Lung microvascular endothelial cell (primary cell): ENCODE measurements at regions not wholly inside any gene's neighbourhood (a gene's known extent, or its start where the extent isn't known, plus 50 kb on each side); places are given as distances from the start of the nearest gene placed in this dataset.

Experiments
- DNase-seq, 2 donors: peaks; one replicate each; pipeline versions ENCODE4 v3.0.0 to v3.0.0-alpha.2; 2010; ENCODE audit warnings: low read depth in 2 of 2

DNA sequence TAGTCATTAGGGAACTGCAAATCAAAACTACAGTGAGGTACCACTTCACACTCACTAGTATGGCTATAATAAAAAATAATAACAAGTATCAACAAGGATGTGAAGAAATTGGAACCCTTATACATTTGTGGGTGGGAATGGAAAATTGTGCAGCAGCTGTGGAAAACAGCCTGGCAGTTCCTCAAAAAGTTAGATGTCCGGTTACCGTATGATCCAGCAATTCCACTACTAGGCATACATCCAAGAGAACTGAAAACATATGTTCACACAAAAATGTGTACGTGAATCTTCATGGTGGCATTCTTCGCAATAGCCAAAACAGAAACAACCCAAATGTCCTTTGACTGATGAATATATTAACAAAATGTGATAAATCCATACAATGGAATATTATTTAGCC is 187.9 kb upstream of the LYSMD4 start:
- DNase-seq: peak in 1 of 2 donors; percentile 16

DNA sequence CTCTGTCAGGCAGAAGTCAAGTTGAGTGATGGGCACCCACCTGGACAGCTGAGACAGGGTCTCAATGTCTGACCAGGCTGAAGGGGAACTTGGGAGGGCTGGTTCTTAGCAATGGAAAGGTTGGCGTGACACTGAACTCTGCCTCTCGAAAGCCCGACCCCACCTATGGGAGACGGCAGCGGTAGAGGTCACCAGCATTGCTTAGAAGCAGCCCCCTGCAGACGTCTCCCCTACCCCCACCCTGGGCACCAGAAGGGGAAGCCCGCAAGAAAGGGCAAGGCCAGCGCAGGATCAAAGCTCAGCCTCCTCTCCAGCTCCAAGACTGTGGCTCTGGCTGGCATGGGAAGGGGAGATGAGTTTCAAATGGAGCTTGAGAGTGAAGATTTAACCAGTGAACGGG is 184.8 kb upstream of the LYSMD4 start:
- no peak for DNase-seq

DNA sequence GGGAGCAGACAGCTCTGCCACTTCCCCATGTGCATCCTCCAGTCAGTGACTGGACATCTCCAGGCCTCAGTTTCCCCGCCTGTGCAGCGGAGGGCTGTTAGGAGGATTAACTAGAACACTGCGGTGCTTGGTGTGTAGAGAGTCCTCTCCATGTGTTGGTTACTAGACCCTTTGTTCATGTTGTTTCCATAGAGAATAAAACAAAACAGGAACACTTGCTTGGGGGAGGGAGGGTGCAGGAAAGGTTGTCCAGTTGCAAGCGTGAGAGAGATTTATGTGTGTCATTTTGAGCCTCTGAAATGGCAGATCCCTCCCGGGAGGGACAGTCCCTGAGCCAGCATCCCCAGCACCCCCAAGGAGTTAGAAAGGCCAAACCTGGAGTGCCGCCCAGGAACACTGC is 184.0 kb upstream of the LYSMD4 start:
- DNase-seq: no peak

DNA sequence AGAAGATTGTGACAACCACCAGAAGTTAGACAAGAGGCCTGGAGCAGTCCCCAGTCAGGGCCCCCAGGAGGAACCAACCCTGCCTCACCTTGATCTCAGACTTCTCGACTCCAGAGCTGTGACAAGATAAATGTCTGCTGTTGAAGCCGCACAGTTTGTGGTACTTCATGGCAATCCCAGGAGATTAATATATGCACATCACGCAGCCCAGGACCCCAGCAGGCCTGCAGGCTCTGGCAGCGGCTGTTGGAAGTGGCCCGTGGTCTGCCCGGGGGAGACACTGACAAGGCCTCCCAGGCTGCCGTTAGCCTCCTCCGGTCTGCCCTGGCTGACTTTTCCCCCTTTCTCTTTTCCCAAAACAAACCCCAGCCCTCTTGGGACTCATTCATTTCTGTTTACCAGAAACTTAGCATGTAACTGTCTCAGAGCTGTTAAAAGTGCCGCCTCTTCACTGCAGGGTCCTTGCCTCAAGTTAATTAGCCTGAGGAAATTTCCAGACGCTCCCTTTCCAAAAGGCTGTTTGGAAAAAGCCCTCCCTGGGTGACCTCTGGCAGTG is 183.5 kb upstream of the LYSMD4 start:
- DNase-seq: no peak

DNA sequence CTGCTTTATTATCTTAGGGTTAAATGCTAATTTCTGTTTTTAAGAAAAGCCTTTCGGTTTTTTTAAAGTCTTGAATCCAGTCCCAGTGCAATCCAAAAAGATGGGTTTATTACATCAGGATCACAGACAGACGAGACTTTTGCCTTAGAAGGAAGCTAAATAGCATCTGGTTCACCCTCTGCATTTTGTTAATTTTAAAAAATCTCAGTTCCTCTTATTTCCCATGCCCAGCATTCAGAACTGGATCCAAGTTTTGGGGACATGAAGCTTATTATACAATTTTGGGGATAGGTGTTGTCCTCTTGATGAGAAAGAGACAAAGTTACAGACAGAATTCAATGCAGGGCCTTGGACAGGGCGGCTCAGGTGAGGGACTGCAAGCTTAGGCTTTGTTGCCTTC is 181.5 kb upstream of the LYSMD4 start:
- no peak for DNase-seq

DNA sequence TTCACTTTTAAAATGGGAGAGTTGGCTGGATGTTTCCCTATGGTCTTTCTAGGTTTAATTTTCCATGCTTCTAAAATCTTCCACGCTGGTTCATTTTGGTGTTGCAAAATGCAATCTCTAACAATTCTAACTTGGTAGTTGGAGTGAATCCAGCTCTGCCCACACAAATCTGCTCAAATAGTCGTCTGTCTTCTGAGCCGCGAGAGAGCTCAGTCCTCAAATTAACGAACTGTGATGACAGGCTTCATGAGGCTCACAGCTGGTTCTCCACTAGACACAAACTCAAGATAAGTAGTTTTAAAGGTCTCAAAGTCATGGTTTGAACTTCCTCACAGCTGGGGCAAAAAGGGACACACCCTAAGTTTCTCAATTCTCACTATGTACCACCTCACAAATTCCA is 178.6 kb upstream of the LYSMD4 start:
- no peak for DNase-seq

DNA sequence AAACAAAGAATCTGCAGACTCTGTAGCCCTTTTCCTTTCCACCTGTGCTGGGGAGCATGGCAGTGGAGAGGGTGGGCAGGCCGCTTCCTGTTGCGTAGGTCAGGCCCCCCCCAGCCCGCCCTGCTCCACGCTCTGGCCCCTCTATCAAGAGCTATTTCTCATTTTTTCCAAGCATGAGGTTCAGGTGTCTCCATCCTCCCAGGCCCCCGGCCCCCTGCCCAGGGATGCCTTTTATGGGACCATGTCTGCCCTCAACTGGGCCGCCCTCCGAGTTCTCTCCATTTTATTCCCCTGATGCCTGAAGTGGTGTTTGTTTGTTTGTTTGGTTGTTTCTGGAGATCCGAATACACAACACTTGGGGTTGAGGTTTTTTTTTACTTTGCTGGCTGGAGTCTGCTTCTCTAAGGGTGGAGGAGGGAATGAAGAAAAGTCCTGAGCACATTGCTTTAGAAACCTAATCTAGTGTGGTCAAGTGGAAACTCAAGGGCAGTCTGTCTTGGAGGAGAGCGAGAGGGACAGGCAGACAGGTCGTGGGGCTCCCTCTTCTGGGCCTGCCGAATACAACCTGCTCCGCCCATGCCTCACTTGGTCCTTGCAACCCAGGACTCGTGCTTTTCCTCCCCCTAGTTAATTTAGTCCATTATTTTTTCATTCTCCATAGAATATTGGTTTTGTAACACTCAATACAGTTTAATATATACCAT is 176.5 kb upstream of the LYSMD4 start:
- DNase-seq: no peak

DNA sequence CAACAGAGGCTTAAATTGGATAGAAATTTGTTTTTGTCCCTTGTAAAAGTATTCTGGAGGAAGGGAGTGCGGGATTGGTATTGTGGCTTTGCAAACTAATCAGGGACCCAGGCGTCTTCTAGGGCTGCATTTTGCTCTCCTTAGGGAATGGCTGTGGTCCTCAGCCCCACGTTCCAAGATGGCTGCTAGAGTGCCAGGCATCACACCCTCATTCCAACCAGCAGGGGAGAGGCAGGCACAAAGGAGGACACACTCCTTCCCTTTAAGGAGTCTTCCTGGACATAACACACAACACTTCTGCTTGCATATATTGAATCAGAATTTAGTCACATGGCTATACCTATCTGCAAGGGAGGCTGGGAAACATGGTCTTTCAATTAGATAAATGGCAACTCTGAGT is 174.5 kb upstream of the LYSMD4 start:
- DNase-seq: no peak

DNA sequence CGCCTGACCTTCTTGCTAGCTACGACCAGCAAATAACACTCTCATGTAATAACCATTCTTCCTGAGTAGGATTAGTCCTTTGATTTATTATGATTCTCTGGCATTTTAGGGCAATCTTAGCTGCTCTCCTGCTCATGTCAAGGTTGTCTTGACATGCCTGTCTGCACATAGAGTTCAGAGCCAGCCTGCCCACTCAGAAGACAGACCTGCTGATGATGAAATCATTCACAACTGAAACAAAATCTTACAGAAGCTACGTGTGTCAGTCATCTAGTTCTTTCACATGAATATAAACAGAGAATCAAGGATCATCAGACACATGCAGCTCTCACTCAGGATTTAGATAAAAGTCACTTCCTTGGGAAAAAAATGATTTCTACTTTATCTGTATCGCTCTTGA is 173.6 kb upstream of the LYSMD4 start:
- no peak for DNase-seq

DNA sequence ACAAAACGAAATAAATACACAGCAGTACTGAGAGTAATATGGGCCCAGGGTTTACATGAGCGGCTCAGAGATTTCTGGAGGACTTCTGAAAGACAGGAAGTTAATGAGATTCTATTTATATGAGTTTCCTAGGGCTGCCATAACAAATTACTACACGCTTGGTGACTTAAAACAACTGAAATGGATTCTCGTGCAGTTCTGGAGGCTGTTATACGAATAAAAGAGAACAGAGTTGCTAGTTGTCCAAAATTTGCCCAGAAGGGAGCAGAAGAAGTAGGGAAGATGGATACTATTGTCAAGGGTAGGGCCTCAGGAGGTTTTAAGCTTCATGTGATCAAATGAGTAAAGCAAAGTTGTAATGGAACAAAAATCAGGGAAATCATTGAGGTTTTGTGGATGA is 173.1 kb upstream of the LYSMD4 start:
- DNase-seq: no peak

DNA sequence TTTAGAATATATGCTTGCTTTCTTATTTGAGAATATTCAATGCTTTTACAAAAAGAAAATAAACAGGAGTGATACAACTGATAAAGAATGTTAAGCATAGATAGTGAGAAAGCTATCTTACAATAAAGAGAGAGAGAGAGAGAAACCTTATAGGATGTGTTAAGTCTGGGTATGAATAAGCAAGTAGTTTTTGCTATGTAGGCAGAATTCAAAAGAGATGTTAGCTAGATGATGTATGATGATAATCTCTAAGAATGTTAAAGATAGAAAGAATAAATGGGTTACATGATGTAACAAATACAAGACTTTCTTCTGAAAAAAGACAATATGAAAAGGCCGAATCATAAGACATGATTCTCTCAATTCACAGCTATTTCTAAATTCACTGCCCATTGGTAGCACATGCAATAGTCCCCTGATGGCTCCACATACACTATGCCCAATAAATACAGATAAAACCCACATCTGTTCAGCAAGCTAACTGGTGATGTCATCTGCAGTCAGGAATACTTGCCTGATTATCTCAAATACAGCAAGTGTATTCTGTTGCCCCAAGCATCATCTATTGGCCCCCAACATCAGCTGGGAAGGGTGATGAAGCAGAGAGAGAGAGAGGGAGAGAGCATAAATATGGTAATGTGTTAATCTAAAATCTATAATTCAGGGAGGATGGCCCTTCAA is 169.2 kb upstream of the LYSMD4 start:
- DNase-seq: no peak

DNA sequence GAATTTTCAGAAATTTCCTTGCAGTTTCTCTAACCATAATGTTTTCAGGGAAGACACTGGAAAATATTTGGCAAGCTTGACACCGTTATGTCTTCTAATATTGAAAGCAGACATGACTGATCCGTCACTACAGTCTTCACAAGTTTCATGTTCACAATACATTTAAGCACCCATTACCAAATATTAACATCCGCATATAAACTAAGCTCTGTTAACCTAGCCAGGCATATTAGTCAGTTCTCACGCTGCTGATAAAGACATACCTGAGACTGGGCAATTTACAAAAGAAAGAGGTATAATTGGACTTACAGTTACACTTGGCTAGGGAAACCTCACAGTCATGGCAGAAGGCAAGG is 162.7 kb upstream of the LYSMD4 start:
- no peak for DNase-seq

DNA sequence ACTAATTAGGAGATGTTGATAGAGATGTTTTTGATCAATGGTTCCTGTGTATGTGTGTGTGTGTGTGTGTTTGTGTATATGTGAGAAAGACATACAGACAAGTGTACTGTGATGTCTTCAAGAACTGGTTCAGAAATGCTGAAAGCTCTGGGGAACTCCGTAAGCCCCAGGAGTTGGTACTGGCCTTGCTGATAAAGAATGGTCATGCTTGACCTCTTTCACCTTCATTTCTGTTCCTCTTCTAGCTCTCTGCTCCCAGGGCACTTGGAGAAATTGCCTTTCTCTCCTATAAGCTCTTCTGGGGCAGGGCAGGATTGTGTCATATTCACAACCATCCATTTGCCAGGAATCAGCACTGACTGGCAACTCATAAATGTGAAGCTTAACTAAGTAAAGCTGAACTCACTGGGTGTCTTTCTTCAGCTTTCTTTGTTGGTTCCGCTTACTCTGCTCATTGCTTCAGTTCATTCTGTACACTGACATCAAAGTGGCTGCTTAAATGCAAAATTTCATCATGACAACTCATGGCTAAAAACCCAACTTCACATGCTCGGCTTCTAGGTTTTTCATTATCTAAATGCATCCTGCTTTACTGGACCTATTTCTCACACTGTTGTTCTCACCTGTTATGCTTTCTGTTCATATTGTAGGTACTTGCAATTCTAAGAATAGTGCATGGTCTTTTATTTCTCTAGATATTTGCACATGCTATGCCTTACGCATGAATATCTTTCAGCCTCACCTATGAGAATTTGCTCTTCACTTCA is 162.1 kb upstream of the LYSMD4 start:
- DNase-seq: no peak

DNA sequence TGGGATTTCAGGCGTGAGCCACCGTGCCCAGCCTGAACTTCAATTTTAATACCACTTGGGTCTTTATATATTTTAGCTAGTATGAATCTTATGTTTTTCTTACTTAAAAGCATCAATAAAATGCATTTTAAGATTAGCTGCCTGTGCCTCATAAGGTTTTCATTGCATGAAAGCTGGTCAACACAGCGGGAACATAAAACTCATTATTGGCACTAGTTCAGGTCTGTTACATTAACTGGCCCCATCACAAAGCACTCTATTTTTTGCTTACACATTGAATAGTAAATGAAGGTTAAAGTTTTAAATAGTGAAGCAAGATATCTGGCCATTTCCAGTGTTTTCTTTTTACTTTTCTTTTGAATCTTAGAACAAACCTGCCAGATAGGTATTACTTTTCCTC is 145.6 kb upstream of the LYSMD4 start:
- no peak for DNase-seq

DNA sequence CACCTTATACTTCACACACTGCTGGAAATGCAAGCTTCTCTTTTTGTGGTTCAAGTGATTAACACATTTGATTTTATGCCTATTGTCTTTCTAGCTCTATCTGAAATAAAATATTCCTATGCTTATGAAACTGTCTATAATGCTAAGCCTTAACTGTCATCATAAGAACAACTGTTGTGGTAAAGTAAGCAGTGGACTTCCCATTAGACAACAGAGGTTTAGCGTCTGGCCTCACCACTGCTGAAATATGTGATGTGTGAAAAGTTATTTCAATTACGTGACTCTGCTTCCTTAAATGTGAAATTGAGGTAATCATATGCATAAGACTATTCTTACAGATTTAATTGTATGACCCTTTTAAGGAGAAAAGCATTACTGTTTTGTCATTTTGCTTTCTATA is 140.2 kb upstream of the LYSMD4 start:
- no peak for DNase-seq

DNA sequence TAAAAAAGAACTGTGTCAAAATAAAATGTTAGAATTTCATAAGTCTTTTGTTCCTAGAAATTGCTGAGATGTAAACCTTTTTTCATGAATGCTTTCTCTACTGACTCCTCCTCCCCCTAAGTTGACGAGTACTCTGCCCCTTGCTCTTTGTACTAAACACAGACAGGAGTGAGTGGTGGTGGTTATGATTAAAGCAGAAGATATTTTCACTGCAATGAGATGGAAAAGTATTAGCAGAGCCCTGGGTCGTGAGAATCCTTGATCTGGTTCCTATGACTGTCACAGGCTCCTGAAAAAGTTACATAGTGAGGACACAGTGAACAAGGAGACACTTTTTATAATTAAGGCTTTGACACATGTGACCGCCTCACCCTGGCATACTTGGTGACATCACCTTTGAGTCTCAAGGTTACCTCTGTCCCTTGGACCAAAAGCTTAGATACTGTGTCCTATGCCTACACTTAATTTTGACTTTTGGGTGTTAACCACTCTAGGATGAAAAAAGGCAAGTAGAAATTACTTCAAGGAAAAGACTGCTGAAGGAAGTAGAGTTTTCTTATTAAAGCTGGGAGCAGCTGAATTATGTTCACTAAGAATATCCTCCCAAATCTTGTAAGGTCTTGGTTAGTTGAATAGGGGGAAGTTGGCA is 130.4 kb upstream of the LYSMD4 start:
- DNase-seq: no peak

DNA sequence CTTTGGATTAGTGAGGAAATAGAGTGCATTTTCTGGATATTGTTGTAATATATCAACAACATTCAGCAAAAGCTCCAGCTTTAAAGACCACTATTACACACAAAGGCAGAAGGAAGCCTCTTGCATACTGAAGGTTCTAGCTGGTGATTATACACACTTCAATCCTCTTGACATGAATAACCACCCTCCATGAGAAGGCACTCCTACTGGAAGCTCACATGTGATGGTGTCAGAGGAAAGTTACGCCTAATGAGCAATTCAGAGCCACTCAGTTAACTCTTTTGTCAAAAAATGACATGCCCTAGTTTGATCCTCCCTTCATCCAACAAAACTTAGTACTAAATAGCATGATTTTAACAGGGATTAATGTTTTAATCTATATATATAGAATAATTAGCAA is 124.6 kb upstream of the LYSMD4 start:
- DNase-seq: no peak

DNA sequence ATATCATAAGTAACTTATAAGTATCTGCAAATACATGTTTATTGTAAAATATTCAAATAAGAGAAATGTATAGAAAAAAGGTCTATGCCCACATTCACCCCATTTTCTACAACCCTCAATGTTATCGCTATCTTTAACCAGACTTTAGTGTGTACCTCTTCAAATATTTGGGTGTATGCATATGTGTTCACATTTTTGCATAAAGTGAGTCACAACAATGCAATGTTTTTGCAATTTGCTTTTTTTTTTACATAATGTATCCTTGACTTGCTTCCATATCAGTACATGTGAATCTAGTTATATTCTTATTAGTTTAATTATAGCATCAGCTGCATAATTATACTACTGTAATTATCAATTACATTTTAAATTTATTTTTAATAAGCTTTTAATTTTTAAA is 117.3 kb upstream of the LYSMD4 start:
- no peak for DNase-seq

DNA sequence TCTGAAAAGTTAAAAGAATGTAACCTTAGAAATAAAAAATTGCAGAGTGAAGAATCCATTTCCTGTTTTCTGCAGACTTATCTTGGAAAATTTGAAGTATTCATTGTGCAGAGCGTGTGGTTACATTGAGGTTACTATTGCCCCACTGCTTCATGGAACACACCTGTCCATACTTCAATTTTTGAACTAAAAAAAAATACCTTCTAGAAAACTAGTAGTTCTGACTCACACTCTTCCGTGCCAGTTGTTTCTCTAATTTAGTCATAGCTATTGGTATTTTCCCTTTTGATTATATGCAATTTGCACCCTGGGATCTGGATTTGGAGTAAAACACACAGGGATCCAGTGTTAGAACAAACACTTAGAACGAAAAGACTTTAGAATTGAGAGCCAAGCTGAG is 111.8 kb upstream of the LYSMD4 start:
- DNase-seq: no peak

DNA sequence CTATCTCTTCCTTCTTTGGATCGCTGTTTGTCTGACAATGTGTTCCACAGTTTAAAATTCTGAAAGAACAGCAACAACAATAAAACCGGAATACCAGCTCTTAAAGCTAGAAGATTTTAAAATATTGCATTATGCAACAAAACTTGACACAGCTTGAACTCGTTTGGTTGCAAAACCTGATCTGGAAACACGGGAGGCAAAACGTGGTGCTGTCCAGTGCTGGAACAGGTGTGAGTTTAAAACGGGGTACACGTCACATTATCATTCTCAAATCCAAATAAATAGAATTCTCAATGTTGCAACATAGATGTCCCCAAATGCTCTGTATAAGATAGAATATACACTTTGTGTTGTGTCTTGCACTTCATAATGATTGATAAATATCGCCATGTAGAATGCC is 110.9 kb upstream of the LYSMD4 start:
- no peak for DNase-seq

DNA sequence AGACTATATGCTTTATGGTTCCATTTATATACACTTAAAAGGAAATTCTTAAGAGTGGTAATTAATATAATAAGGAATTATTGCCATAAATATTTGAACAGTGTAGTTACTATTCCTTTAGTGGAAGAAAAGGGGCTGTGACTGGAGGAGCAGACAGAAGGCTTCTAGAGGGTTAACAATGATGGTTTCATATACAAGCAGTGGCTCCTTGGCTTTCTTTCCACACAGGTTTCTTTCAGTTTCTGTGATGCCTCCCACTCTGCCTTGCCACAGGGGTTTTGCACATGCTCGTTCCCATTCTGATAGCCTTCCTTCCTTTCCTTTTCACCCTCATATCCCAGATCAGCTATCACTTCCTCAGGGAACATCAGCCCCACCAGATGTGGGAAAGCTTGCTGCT is 108.8 kb upstream of the LYSMD4 start:
- no peak for DNase-seq

DNA sequence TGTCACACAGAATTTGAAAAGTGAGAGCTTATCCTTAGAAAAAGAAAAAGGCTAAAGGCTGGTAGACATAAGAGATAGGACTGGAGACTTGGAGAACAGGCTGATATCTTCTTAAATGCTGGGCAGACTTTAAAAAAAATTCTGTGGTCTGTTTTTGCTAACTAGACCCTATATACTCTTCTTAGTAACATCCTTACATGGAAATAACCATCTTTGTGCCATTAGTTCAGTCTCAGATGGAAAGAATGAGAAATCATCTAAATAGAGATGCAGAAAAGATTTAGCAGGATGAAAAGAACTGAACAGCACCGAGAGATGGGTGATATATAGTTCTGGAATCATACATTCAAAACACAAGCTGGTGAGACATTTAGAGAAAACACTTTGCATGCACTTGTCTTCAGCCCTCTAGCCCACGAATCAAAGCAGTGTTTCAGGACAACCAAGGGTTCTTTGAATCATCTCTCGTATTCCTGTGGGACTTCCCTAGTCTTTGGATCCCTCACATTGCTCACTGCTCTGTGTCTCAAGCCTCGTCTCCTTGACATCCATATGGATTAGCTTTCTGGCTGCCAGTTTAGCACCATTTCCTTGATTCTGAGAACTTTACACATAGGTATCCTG is 93.0 kb upstream of the LYSMD4 start:
- no peak for DNase-seq
